ENCODE measurements at regions not wholly inside any gene's neighbourhood (a gene's known extent, or its start where the extent isn't known, plus 50 kb on each side); places are given as distances from the start of the nearest gene placed in this dataset.

DNA sequence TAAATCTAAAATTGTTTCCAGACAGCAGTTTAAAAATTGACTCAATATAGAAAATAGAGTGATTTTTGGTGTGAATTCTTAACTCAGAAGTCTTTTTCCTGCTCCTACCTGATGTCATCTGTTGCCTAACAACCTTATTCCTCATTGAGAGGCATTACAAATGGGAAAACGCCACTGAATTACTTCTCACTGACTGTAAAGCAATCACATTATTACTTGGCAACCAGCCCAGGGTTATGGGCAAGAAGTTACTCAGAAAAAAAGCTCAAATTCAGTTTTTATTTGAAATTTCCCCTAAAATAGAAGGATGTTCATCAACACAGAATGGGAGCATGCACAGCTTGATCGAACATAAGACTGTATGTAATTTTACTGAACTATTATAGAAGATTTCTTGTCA lies 201.8 kb upstream of the GULP1 start:
- H3K4me3 ChIP-seq (ENCODE audit: insufficient read depth, low read length, poor library complexity, severe bottlenecking): no peak overlapping the region
- TF ChIP-seq, protein P1, sequence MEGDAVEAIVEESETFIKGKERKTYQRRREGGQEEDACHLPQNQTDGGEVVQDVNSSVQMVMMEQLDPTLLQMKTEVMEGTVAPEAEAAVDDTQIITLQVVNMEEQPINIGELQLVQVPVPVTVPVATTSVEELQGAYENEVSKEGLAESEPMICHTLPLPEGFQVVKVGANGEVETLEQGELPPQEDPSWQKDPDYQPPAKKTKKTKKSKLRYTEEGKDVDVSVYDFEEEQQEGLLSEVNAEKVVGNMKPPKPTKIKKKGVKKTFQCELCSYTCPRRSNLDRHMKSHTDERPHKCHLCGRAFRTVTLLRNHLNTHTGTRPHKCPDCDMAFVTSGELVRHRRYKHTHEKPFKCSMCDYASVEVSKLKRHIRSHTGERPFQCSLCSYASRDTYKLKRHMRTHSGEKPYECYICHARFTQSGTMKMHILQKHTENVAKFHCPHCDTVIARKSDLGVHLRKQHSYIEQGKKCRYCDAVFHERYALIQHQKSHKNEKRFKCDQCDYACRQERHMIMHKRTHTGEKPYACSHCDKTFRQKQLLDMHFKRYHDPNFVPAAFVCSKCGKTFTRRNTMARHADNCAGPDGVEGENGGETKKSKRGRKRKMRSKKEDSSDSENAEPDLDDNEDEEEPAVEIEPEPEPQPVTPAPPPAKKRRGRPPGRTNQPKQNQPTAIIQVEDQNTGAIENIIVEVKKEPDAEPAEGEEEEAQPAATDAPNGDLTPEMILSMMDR (IDR thresholded peaks at IDR 0.05; ENCODE audit: insufficient read depth, low read length, poor library complexity, severe bottlenecking): no peak
- no peak for TF ChIP-seq EZH2phosphoT487 (conservative IDR thresholded peaks at IDR 0.05; ENCODE audit: low read length)
- H3K9me2 ChIP-seq (replicated peaks; ENCODE audit: insufficient read depth, low read length): no peaks in the 10 kb centered on the region
- H3K27me3 ChIP-seq (ENCODE audit: low read length): no peaks in the 10 kb centered on the region
- no peaks in the 10 kb centered on the region for H3F3A ChIP-seq (ENCODE audit: insufficient read depth)
- H4K20me1 ChIP-seq (ENCODE audit: low read depth, low read length): no peaks in the 10 kb centered on the region
- H3K9me3 ChIP-seq (ENCODE audit: insufficient read depth, low read length): no peaks in the 10 kb centered on the region
- H3K9ac ChIP-seq (ENCODE audit: low read length): no peak overlapping the region
- no peak overlapping the region for H3K27ac ChIP-seq (ENCODE audit: low read depth, low read length)
- no peak overlapping the region for H2AFZ ChIP-seq (ENCODE audit: low read depth, low read length, severe bottlenecking)
- no peaks in the 10 kb centered on the region for H3K79me2 ChIP-seq (ENCODE audit: insufficient read depth, low read length)
- H3K36me3 ChIP-seq (ENCODE audit: low read length): no peaks in the 10 kb centered on the region
- no peak overlapping the region for H3K4me2 ChIP-seq (ENCODE audit: low read depth, low read length, poor library complexity, severe bottlenecking)

DNA sequence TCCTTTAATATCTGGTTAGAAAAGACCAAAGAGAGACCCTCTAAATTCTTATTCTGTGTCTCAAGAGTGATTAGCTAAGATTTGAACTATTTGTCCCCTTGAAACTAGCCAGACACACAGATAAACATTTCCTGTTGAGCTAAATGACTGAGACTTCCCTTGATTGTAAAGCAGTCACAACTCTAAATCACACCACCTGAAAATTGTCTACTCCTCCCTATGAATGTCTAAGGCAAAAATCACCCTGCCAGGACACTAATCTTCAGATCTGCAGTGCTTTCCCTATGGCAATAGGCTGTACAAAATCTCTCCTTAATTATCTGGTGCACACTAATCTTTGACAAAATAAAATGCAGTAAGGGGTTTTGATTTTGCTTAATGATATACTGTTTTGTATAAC lies 200.5 kb upstream of the GULP1 start:
- Histone ChIP-seq H3K9me3 (ENCODE audit: insufficient read depth, low read length) (no peaks in the 10 kb centered on the region), H4K20me1 (ENCODE audit: low read depth, low read length) (no peaks in the 10 kb centered on the region), H3K79me2 (ENCODE audit: insufficient read depth, low read length) (no peaks in the 10 kb centered on the region), H3K4me2 (ENCODE audit: low read depth, low read length, poor library complexity, severe bottlenecking) (no peak overlapping the region), H3K9ac (ENCODE audit: low read length) (no peak overlapping the region), H3K36me3 (ENCODE audit: low read length) (no peaks in the 10 kb centered on the region), H3K9me2 (replicated peaks; ENCODE audit: insufficient read depth, low read length) (no peaks in the 10 kb centered on the region), H2AFZ (ENCODE audit: low read depth, low read length, severe bottlenecking) (no peak overlapping the region), H3K4me3 (ENCODE audit: insufficient read depth, low read length, poor library complexity, severe bottlenecking) (no peak overlapping the region), H3K27ac (ENCODE audit: low read depth, low read length) (no peak overlapping the region), H3F3A (ENCODE audit: insufficient read depth) (no peaks in the 10 kb centered on the region), H3K27me3 (ENCODE audit: low read length) (no peaks in the 10 kb centered on the region)
- TF ChIP-seq, protein P1 (IDR thresholded peaks at IDR 0.05; ENCODE audit: insufficient read depth, low read length, poor library complexity, severe bottlenecking): no peak
- TF ChIP-seq EZH2phosphoT487 (conservative IDR thresholded peaks at IDR 0.05; ENCODE audit: low read length): no peak

DNA sequence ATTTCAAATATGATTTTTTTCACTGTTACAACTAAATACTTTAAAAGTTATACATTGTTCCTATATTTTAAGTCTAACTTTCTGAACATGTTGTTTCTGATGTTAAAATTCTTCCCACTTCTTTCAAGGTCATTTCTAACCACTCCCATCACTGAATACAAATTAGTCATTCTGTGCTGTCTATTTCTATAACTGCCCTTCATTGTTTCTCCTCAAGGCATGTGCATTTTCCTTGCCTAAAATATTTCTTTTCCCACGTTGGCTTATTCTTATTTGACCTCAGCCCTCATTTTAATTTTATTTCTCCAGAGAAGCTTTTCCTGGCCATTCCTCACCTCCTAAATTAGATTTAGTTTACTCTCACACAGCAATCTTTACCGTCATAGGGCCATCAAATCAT lies 198.9 kb upstream of the GULP1 start:
- H3K9me3 ChIP-seq (ENCODE audit: insufficient read depth, low read length): no peaks in the 10 kb centered on the region
- no peaks in the 10 kb centered on the region for H3K9me2 ChIP-seq (replicated peaks; ENCODE audit: insufficient read depth, low read length)
- no peak overlapping the region for H3K27ac ChIP-seq (ENCODE audit: low read depth, low read length)
- TF ChIP-seq EZH2phosphoT487 (conservative IDR thresholded peaks at IDR 0.05; ENCODE audit: low read length): no peak
- no peaks in the 10 kb centered on the region for H3K36me3 ChIP-seq (ENCODE audit: low read length)
- H4K20me1 ChIP-seq (ENCODE audit: low read depth, low read length): no peaks in the 10 kb centered on the region
- H3K79me2 ChIP-seq (ENCODE audit: insufficient read depth, low read length): no peaks in the 10 kb centered on the region
- no peak overlapping the region for H3K4me3 ChIP-seq (ENCODE audit: insufficient read depth, low read length, poor library complexity, severe bottlenecking)
- no peaks in the 10 kb centered on the region for H3F3A ChIP-seq (ENCODE audit: insufficient read depth)
- H3K4me2 ChIP-seq (ENCODE audit: low read depth, low read length, poor library complexity, severe bottlenecking): no peak overlapping the region
- no peak overlapping the region for H3K9ac ChIP-seq (ENCODE audit: low read length)
- no peaks in the 10 kb centered on the region for H3K27me3 ChIP-seq (ENCODE audit: low read length)
- H2AFZ ChIP-seq (ENCODE audit: low read depth, low read length, severe bottlenecking): no peak overlapping the region

DNA sequence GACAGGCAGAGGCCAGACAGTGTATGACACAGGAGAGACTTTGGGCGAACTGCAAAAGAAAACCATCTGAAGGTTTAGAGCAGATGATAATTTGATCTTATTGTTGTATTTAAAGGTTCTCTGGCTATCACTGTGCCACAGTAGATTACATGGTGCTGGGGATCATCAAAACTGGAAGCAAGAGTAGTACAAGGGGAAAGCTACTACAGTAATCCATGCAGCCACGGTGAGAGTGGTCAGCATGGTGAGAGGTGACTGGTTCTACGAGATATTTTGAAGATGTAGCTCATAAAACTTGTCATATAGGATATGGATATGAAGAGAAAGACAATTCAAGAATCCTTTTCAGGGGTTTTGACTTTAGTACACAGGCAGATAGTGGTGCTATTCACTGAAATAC lies 194.8 kb upstream of the GULP1 start:
- no peaks in the 10 kb centered on the region for H3K79me2 ChIP-seq (ENCODE audit: insufficient read depth, low read length)
- H3K4me3 ChIP-seq (ENCODE audit: insufficient read depth, low read length, poor library complexity, severe bottlenecking): no peak overlapping the region
- H3K36me3 ChIP-seq (ENCODE audit: low read length): no peaks in the 10 kb centered on the region
- no peaks in the 10 kb centered on the region for H3K27me3 ChIP-seq (ENCODE audit: low read length)
- H2AFZ ChIP-seq (ENCODE audit: low read depth, low read length, severe bottlenecking): no peak overlapping the region
- no peaks in the 10 kb centered on the region for H4K20me1 ChIP-seq (ENCODE audit: low read depth, low read length)
- H3K9me3 ChIP-seq (ENCODE audit: insufficient read depth, low read length): no peaks in the 10 kb centered on the region
- TF ChIP-seq, protein P1 (IDR thresholded peaks at IDR 0.05; ENCODE audit: insufficient read depth, low read length, poor library complexity, severe bottlenecking): no peak
- TF ChIP-seq EZH2phosphoT487 (conservative IDR thresholded peaks at IDR 0.05; ENCODE audit: low read length): no peak
- H3K9ac ChIP-seq (ENCODE audit: low read length): no peak overlapping the region
- no peaks in the 10 kb centered on the region for H3K9me2 ChIP-seq (replicated peaks; ENCODE audit: insufficient read depth, low read length)
- no peaks in the 10 kb centered on the region for H3F3A ChIP-seq (ENCODE audit: insufficient read depth)
- no peak overlapping the region for H3K4me2 ChIP-seq (ENCODE audit: low read depth, low read length, poor library complexity, severe bottlenecking)
- H3K27ac ChIP-seq (ENCODE audit: low read depth, low read length): no peak overlapping the region
